ENCODE measurements at regions not wholly inside any gene's neighbourhood (a gene's known extent, or its start where the extent isn't known, plus 50 kb on each side); places are given as distances from the start of the nearest gene placed in this dataset.

GRCh38 chr20:57830515-57830895, 120.7 kb upstream of the PMEPA1 start:
- TF ChIP-seq CTCF (conservative IDR thresholded peaks at IDR 0.05; ENCODE audit: low read depth, low read length) (no peak), EZH2 (IDR thresholded peaks at IDR 0.05; ENCODE audit: low read length, unreplicated experiment) (no peak), EZH2phosphoT487 (IDR thresholded peaks at IDR 0.05; ENCODE audit: borderline replicate concordance, low read length) (no peak)
